Aorta (tissue), 5 donors: ENCODE measurements at regions not wholly inside any gene's neighbourhood (a gene's known extent, or its start where the extent isn't known, plus 50 kb on each side); places are given as distances from the start of the nearest gene placed in this dataset.

ENCODE experiments used
- ATAC-seq: fragments of 200-7000 bp; cut with Tn5 transposase; one replicate; pipeline ENCODE4 v1.9.1; 2022; ENCODE audit warnings: moderate library complexity; ENCODE audit not compliant: low FRiP score
- DNase-seq, 2 donors: peaks; one replicate each; pipeline ENCODE4 v3.0.0-alpha.2; 2020
- H3K27ac ChIP-seq, 2 donors: one replicate each; pipeline ENCODE4 v1.5.1; 2013; ENCODE audit warnings: low read length in 2 of 2, mild to moderate bottlenecking in 2 of 2, moderate library complexity in 2 of 2, control low read depth in 1 of 2, inconsistent platforms in 1 of 2, low read depth in 1 of 2
- H3K27me3 ChIP-seq, 2 donors: one replicate each; pipeline ENCODE4 v1.6.1; 2013; ENCODE audit warnings: control low read depth in 1 of 2, low read length in 1 of 2, mild to moderate bottlenecking in 1 of 2, moderate library complexity in 1 of 2; ENCODE audit not compliant: insufficient read depth in 2 of 2, control insufficient read depth in 1 of 2
- H3K36me3 ChIP-seq, 2 donors: one replicate each; pipeline ENCODE4 v1.6.1; 2013; ENCODE audit warnings: control low read depth in 1 of 2, low read length in 1 of 2, mild to moderate bottlenecking in 1 of 2; ENCODE audit not compliant: insufficient read depth in 2 of 2, control insufficient read depth in 1 of 2
- H3K4me1 ChIP-seq, 2 donors: one replicate each; pipeline ENCODE4 v1.6.1; 2013; ENCODE audit warnings: low read length in 2 of 2, control low read depth in 1 of 2, mild to moderate bottlenecking in 1 of 2, moderate library complexity in 1 of 2; ENCODE audit not compliant: insufficient read depth in 2 of 2, control insufficient read depth in 1 of 2
- H3K4me3 ChIP-seq, 2 donors: one replicate each; pipeline ENCODE4 v1.5.1; 2013; ENCODE audit warnings: low read length in 2 of 2, control low read depth in 1 of 2, mild to moderate bottlenecking in 1 of 2
- H3K9me3 ChIP-seq: one replicate; pipeline ENCODE4 v1.6.1; 2013; ENCODE audit warnings: mild to moderate bottlenecking, low read length; ENCODE audit not compliant: control insufficient read depth
- WGBS, 2 donors: extraction: QIAGEN DNeasy Blood & Tissue Kit; methylation state at CpG; one replicate each; pipeline ENCODE4 v1.1.7; 2013; 5-methylcytosine and 5-hydroxymethylcytosine counted together
- intact Hi-C, 2 donors: fragments of 100-400 bp; cut with DNase I; formaldehyde crosslinking; loops; one replicate each; pipeline versions ENCODE4 v1.14.2 to v1.15.0; 2022
- donor health status: healthy with polysubstance abuse.
- donor health status: Bipolar disorder and iron deficiency.
- donor health status: DM: no; HTN: no; CAD: no.
- donor health status: DM: no; HTN: no; CAD: no.
- donor health status: DM: yes; HTN: yes; CAD: no.

- Histone ChIP-seq H3K4me3 (no peak overlapping the region), H3K36me3 (no peaks in the 10 kb centered on the region), H3K9me3 (no peaks in the 10 kb centered on the region), H3K27ac (no peak overlapping the region), H3K4me1 (no peaks in the 10 kb centered on the region), H3K27me3 (no peaks in the 10 kb centered on the region)
- 78 to 82% methylated on average over 6 of the region's 6 CpGs for WGBS, 2 donors
- intact Hi-C loops = no loop called here
- no peak for DNase-seq
- no peak for ATAC-seq
Observed at GRCh38 chr2:48118895-48119294, 195.6 kb upstream of the FOXN2 start.

- Histone ChIP-seq H3K9me3 (no peaks in the 10 kb centered on the region), H3K27ac (no peak overlapping the region), H3K27me3 (no peaks in the 10 kb centered on the region), H3K4me1 (no peaks in the 10 kb centered on the region), H3K4me3 (no peak overlapping the region), H3K36me3 (no peaks in the 10 kb centered on the region)
- intact Hi-C loops = no loop called here
- 75% methylated on average over 3 of the region's 3 CpGs for WGBS, 2 donors
- DNase-seq (no peak), ATAC-seq (no peak)
Observed at GRCh38 chr2:48120112-48120511, 194.4 kb upstream of the FOXN2 start.

GRCh38 chr2:48120759-48121242 is 193.7 kb upstream of the FOXN2 start:
- ATAC-seq = no peak
- H3K9me3 ChIP-seq = no peaks in the 10 kb centered on the region
- no peaks in the 10 kb centered on the region for H3K36me3 ChIP-seq
- no peak for DNase-seq
- intact Hi-C loops = no loop called here
- H3K4me3 ChIP-seq = no peak overlapping the region
- 72 to 74% methylated on average over 1 of the region's 1 CpG for WGBS, 2 donors
- H3K27me3 ChIP-seq = no peaks in the 10 kb centered on the region
- no peaks in the 10 kb centered on the region for H3K4me1 ChIP-seq
- H3K27ac ChIP-seq = no peak overlapping the region

GRCh38 chr2:48122166-48122565 is 192.3 kb upstream of the FOXN2 start:
- Histone ChIP-seq H3K9me3 (no peaks in the 10 kb centered on the region), H3K27ac (no peak overlapping the region), H3K4me3 (no peak overlapping the region), H3K27me3 (no peaks in the 10 kb centered on the region), H3K4me1 (no peaks in the 10 kb centered on the region), H3K36me3 (no peaks in the 10 kb centered on the region)
- intact Hi-C loops = no loop called here
- ATAC-seq (no peak), DNase-seq (no peak)
- 87 to 89% methylated on average over 4 of the region's 4 CpGs for WGBS, 2 donors

GRCh38 chr2:48124592-48124991 is 189.9 kb upstream of the FOXN2 start:
- DNase-seq (no peak), ATAC-seq (no peak)
- Histone ChIP-seq H3K9me3 (no peaks in the 10 kb centered on the region), H3K27ac (no peak overlapping the region), H3K27me3 (no peaks in the 10 kb centered on the region), H3K4me1 (no peaks in the 10 kb centered on the region), H3K4me3 (no peak overlapping the region), H3K36me3 (no peaks in the 10 kb centered on the region)
- WGBS, 2 donors = 90 to 92% methylated on average over 1 of the region's 1 CpG
- intact Hi-C loops = no loop called here

- ATAC-seq = no peak
- H3K4me1 ChIP-seq = no peaks in the 10 kb centered on the region
- 55 to 59% methylated on average over 3 of the region's 3 CpGs for WGBS, 2 donors
- H3K27me3 ChIP-seq = no peaks in the 10 kb centered on the region
- no peak overlapping the region for H3K4me3 ChIP-seq
- no peaks in the 10 kb centered on the region for H3K36me3 ChIP-seq
- no peak overlapping the region for H3K27ac ChIP-seq
- no peak for DNase-seq
- intact Hi-C loops = no loop called here
- no peaks in the 10 kb centered on the region for H3K9me3 ChIP-seq
Observed at GRCh38 chr2:48126162-48126561, 188.3 kb upstream of the FOXN2 start.

- ATAC-seq = no peak
- 46 to 52% methylated on average over 4 of the region's 4 CpGs for WGBS, 2 donors
- no peaks in the 10 kb centered on the region for H3K27me3 ChIP-seq
- peaks cover 0 to 1% of the 10 kb centered on the region in 2 donors for H3K4me1 ChIP-seq
- no peaks in the 10 kb centered on the region for H3K36me3 ChIP-seq
- H3K9me3 ChIP-seq = no peaks in the 10 kb centered on the region
- no peak for DNase-seq
- H3K4me3 ChIP-seq = no peak overlapping the region
- intact Hi-C loops = no loop called here
- no peak overlapping the region for H3K27ac ChIP-seq
Observed at GRCh38 chr2:48127612-48128191, 186.8 kb upstream of the FOXN2 start.

- Histone ChIP-seq H3K36me3 (no peaks in the 10 kb centered on the region), H3K27ac (no peak overlapping the region), H3K27me3 (no peaks in the 10 kb centered on the region), H3K9me3 (no peaks in the 10 kb centered on the region), H3K4me1 (peaks cover 0 to 1% of the 10 kb centered on the region in 2 donors), H3K4me3 (no peak overlapping the region)
- WGBS, 2 donors = 68 to 71% methylated on average over 1 of the region's 1 CpG
- ATAC-seq = no peak
- no peak for DNase-seq
- intact Hi-C loops = no loop called here
Observed at GRCh38 chr2:48129293-48129950, 185.1 kb upstream of the FOXN2 start.

- H3K36me3 ChIP-seq = no peaks in the 10 kb centered on the region
- no peak overlapping the region for H3K4me3 ChIP-seq
- ATAC-seq = no peak
- no peaks in the 10 kb centered on the region for H3K9me3 ChIP-seq
- peaks cover 0 to 1% of the 10 kb centered on the region in 2 donors for H3K4me1 ChIP-seq
- intact Hi-C loops = no loop called here
- H3K27ac ChIP-seq = no peak overlapping the region
- 28 to 30% methylated on average over 6 of the region's 6 CpGs for WGBS, 2 donors
- no peak for DNase-seq
- no peaks in the 10 kb centered on the region for H3K27me3 ChIP-seq
Observed at GRCh38 chr2:48131539-48132270, 182.8 kb upstream of the FOXN2 start.
